OCI-LY1 (cell line): ENCODE measurements at regions not wholly inside any gene's neighbourhood (a gene's known extent, or its start where the extent isn't known, plus 50 kb on each side); places are given as distances from the start of the nearest gene placed in this dataset.

ENCODE experiments used
- EZH2 ChIP-seq: fragments of 200-600 bp; sonication (generic), shearing (Covaris generic); IDR thresholded peaks from 2 replicates; pipeline ENCODE4 v1.8.0; 2017; ENCODE audit warnings: borderline replicate concordance, mixed run types, mild to moderate bottlenecking, antibody characterized with exemption, low read length, moderate library complexity, mixed read lengths
- TF ChIP-seq, protein P1 (sequence below): fragments of 200-600 bp; sonication (generic), shearing (Covaris generic); IDR thresholded peaks from 2 replicates; pipeline ENCODE4 v1.5.1; 2017; ENCODE audit warnings: mild to moderate bottlenecking, antibody characterized with exemption, low read length, moderate library complexity, mixed read lengths

DNA sequence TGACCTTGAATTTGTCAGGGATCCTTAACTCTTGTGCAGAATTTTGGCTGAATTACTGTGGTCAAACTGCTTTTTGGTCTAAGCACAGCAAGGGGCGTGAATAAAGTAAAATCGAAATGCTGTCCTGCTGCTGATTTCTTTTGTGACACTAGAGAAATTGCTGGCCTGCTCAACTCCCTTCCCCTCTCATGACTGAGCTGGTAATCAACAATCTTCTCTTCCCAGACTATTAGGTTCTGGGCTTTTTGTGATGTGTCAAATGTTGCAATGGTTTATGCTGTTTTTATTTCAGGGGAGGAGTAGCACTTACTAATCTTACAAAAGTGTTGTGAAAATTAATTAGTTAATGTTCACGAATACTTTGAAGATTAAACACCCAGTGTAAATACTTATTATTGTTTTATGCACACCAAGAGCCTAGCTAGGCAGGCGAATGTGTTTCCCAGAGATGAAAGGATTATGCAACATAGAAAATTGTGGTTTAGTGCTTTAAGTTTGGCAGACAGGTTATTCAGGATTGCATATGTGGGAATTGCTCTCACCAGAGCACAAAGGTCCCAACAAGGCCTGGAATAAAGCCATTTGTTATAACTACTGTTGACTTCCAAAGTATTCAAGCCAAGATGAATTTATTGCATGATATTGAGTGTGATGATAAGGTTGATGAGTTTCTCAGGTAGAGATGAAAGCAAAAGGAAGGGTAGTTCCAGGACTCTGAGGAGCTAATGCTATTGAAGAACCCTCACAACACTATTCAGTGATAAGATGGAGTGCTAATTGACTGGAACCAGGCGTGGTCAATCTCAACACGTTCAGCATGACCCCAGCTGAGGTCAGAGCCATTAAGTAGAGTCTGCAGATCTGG is 280.7 kb upstream of the ZNF608 start:
- TF ChIP-seq, protein P1, sequence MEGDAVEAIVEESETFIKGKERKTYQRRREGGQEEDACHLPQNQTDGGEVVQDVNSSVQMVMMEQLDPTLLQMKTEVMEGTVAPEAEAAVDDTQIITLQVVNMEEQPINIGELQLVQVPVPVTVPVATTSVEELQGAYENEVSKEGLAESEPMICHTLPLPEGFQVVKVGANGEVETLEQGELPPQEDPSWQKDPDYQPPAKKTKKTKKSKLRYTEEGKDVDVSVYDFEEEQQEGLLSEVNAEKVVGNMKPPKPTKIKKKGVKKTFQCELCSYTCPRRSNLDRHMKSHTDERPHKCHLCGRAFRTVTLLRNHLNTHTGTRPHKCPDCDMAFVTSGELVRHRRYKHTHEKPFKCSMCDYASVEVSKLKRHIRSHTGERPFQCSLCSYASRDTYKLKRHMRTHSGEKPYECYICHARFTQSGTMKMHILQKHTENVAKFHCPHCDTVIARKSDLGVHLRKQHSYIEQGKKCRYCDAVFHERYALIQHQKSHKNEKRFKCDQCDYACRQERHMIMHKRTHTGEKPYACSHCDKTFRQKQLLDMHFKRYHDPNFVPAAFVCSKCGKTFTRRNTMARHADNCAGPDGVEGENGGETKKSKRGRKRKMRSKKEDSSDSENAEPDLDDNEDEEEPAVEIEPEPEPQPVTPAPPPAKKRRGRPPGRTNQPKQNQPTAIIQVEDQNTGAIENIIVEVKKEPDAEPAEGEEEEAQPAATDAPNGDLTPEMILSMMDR, result no peak
- TF ChIP-seq EZH2, result no peak
